HG03378 (cell line): ENCODE measurements at regions not wholly inside any gene's neighbourhood (a gene's known extent, or its start where the extent isn't known, plus 50 kb on each side); places are given as distances from the start of the nearest gene placed in this dataset.

ENCODE experiments used
- ATAC-seq: cut with Tn5 transposase; IDR thresholded peaks from one replicate; pipeline ENCODE4 v1.9.1; 2021; ENCODE audit warnings: mild to moderate bottlenecking, moderate library complexity; ENCODE audit not compliant: unreplicated experiment

DNA sequence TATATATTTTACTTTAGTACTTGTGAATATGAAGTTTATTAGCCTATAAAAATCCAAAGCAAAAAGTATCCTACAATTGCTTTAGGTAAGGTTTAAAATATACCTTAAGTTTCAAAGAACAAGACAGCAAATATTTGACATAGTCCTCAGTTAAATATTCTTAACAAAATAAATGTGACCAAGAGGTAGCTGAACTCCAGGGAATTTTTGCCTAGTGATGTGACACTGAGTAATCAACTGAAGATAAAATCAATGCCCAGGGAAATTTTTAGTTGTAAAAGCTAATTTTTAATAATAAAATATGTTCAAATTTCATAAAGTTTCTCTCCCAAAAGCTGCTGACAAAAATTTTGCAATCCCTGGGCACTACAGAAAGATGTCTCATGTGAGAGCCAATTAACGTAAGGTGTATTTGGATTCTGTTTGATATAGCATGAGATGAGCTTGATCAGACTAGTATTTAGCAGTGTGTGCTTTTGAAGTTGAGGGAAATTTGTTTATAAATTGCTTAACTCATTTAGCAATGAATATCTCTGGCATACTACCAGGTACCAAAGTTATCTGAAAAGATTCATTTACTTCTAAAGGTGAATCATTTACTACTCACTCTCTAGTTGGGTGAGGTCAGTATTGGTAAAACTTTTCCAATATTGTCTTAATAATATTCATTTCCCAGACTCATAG is 80.2 kb upstream of the PALMD start:
- ATAC-seq = no peak

DNA sequence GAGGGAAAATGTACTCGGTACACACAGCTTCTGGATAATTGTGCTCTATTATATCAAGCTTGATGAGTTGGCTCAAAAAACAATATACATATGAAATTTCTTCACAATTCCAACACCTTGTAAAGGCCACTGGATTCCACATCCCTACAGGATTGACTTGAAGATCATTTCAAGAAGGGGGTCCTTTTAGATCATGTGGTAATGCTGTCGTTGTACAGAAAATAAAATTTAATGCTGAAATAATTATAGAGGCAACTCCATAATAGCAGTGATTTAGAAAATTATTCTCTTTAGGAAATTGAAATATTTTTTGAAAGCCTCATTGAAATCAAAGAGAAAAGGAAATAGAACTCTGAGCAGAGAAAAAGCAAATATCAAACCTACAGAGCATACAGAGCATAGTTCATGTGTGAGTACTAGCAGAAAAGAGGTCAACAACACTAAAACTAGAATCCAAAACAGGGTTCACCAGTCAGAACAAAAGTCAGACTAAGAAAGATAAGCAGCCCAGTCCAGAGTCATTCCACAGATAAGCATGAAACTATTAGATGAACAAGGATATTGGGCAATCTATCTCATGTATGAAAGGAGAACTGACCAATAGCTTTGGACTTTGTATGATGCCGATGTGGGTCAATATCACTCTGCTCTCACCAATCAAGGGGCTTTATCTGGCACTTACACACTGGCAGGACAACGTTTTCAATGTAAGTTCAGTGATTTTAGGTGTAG is 79.5 kb upstream of the PALMD start:
- ATAC-seq = no peak

DNA sequence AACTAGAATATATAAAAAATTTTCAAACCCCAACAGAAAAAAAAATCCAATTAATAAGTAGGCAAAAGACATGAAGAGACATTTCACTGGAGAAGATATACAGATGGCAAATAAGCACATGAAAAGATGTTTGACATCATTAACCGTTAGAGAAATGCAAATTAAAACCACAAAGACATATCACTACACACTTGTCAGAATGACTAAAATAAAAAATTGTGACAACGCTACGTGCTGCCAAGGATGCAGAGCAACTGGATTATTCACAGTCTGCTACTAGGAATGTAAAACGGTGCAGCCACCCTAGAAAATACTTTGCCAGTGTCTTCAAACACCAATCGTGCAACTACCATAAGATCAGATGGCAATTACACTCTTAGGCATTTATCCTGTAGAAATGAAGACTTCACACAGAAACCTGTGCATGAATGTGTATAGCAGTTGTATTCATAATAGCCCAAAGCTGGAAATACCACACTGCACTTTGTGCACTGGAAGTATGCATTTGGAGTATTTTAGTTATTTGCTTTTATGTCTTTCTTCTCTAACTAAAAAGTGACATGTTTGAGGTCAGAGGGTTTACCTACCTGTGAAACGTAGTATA is 75.3 kb upstream of the PALMD start:
- peak; percentile 43 for ATAC-seq

DNA sequence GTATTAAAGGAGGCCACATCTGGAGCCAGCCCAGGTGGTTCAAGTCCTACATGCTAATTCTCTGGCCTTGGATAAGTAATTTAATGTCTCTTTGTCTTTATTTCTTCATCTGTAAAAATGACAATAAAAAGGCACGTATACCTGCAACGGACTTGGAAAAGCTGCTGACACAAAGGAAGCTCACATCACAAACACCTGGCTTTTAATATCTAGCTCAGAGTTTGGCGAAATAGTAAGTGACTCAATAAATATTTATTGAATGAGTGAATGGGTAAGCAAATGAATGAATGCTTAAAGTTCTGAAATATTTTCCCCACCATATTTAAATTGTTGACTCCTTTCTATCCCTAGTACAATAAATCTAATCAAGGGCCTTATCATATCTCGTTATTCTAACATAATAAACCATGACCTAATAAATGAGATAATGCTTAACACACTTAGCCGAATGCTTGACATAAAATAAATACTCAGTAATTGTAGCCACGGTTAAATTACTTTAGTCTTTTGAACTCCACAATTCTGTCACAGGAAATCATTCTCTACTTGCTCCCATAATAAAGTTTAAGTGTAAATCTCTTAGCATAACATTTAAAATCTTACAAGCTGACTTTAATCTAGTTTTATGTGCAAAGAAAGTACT is 74.7 kb upstream of the PALMD start:
- ATAC-seq = no peak

DNA sequence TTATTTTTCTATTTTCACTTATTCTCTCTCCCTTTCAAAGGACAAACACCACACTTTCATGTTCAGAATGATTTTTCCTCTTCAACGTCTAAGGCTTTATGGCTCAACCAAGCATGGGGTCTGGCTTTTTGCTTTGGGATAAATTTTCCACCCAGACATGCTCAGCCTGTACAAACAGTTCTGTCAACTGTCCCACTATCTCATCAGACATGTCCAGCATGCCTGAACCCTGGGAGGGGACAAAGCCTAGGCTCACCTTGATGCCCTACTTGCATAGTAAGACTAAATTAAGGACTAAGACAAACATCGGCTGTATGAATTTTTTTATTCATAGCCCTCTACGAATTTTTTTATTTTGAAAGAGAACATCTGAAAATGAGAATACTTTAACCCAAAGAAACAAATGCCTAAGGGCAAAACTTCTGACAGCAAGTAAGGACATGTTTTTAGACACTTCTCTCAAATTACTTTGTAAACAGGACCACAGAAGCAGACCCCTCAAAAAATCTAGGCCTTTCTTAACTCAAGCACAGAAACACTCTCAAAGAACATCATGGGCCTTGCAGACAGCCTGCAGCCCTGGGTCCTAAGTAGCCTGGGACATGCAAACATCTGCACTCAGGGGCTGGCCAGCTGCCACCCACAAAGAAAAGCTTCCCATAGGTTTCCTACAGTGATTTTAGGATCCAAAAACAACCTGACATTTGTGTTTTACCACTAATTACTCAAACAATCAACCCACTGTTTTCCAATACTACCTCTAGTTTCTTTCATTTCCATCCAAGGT is 72.3 kb upstream of the PALMD start:
- ATAC-seq = no peak

DNA sequence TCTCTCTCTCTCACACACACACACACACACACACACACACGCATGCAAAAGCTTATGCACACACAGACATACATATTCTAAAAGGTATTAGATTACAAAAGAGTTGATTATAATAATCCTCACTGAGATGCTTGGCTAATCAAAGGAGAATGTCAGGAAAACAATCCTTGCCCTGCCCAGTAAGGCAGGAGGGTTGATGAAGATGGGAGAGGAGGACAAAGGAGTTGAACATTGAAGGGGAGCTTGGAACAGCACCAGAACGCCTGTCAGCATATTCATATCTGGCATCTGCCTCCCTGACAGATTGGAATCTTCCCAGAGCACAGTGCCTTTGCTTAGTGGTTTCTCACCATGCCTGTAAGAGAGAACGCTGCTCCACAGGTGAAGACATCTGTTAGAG is 68.6 kb upstream of the PALMD start:
- ATAC-seq = no peak

DNA sequence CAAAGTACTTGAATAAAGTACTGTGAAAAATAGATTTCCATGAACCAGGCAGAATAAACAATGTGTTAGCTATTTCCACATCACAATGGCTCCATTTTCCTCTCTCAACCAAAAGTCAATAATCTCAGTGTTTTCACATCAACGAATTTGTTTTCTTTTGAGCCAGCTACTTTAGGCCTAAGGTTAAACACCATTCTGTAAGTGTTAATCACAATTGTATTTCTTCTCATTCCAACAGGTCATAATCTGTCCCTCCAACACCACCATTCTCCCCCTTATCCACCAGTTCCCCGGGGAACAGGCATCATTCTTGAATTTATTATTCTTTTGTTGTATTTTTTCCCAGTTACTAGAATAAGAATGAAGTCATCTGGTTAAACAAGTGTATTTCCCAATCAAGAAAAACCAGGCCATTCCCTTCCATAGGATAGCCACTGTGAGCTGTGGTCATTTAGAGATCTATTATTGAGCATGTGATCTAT is 66.2 kb upstream of the PALMD start:
- no peak for ATAC-seq

DNA sequence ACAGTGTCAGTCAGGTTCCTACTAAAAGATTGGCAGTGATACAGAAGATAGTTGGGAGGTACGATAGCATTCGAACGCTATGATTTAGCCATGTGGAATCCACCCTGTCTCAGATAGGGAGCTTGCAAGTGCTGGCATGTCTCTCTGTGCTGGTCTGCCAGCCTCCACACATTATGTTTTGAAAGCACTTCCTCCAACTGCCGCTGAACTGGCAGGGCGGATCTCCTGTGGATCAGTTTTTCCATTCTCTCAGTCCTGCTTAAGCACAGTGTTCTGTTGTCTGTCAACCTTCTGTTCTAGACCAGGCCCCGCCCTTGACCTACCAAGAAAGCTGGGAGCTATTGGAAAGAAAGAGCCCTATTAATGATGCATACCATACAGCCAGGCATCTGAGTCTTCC is 65.5 kb upstream of the PALMD start:
- no peak for ATAC-seq

DNA sequence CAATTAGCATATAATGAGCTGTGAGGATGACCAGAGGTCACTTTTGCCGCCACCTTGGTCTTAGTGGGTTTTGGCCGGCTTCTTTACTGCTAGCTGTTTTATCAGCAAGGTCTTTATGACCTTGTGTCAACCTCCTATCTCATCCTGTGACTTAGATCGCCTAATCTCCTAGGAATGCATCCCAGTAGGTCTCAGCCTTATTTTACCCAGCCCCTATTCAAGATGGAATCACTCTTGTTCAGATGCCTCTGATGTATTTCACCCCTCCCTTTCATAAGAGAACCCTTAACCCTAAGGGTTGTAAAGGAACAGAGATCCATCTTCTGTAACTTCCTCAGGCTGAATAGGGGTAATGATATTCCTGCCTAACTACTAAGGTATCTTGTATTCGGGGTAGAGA is 58.9 kb upstream of the PALMD start:
- no peak for ATAC-seq

DNA sequence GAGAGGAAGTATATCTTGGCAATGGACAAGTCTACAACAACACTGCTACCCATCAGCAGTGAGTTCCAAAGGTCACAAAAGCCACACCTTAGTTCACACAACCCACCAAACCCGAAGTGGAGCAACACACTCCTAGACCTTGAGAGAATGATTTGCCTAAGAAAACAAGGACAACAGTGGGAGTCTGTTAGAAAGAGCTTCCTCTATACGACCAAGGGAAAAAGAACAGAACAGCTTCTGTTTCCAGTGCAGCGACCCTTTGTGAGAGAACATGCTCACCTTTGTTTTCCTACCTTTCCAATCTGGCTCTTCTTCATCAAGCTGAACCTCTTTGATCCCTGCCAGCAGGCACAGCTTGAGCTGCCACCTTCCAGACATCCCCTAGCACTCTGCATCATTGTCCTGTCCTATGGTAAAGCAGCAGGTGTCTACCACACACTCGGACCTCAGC is 56.7 kb upstream of the PALMD start:
- no peak for ATAC-seq

DNA sequence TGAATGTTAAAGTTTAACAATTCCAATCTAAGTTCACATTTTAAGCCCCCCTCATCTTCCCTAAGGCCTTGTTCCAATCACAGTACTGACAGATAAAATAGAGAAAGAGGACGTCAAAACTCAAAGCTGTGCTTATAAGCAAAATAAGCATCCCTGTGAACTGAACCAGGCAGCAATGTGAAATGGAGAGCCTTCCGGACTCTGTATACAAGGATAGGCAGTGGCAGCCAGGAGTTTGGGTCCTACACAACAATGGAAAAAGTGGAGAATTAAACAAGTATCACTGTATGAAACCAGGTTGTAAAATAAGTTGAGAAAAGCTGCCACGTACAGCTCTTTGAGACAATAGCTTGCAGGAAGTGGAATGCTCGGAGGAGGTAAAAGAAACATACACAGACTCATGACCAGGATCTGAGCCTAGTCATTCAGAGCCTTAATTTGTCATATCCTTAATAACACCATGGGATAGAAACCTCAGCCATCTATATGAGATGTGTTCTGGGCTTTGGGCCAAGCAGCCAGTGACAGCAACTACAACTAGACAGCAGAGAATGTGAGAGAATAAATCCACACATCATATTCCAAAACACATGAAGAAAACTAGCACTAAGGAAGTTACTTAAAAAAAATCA is 55.2 kb upstream of the PALMD start:
- no peak for ATAC-seq

DNA sequence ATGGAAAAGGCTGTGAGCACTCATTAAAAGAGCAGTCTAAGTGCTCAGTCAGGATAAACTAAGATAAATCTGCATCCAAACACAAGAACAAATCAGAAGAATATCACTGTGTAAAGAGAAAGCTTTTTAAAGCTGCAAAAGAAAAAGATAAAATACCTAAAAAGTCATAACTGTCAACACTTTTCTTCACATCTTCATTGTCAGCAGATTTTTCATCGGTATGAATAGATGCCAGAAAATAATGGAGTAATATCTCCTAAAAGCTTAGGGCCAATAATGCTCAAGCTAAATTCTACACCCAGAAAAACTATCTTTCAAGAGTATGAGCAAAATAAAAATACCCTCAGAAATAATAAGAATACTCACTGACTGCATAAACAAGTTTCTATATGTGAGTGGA is 54.0 kb upstream of the PALMD start:
- ATAC-seq = no peak

DNA sequence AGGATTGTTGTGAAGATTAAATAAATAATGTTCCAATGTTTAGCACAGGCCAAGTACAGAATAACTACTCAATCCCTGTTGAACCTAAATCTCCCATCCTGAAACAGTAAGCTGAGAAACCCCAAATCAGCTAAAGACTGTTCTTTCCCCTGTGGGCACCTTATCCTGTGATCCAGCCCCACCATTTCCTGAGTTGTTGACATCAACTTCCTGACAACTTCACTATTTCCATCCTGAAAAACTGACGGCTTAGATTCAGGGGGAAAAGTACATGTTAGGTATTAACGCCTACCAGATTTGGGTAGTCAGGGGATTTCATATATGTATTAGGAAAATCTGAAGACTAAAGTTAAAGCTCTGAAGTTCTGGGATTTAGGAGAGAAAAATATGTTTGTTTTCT is 51.7 kb upstream of the PALMD start:
- no peak for ATAC-seq

DNA sequence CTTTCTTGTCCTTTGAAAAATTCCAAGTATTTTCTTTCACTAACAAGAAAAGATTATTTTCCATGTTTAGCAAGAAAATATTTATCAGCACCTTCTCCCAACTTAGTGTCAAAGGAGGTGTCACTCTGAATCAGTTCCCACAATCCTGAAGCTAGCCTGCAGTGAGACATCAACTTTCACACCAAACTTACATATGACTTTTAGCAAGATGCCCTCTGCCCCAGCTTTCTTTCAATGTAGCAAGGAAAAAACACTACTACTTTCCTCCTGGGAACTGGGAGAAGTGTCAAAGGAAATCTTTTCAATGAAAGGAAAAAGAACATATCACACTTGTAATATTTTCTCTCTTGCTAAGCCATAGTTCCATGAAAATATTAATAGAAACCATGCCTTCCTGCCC is 50.9 kb upstream of the PALMD start:
- ATAC-seq = no peak

DNA sequence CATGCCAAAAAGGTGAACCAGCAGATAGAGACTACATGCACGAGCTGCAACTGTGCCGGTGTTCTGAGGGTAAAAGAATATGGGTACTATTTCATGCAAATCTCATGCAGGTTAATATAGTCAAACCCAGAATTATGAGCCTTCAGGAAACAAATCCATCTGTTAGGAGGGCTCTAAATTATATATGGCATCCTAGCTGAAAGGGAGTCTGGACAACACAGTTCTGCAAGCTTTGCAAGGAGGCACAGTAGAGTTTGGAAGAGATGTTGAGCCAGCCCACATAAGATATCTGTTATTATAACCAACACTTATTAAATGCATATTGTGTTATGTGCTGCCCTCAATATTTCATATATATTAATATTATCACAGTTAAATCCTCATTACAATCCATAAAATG is 50.5 kb upstream of the PALMD start:
- ATAC-seq = no peak
